Peyer's patch (tissue), 4 donors: ENCODE measurements at regions not wholly inside any gene's neighbourhood (a gene's known extent, or its start where the extent isn't known, plus 50 kb on each side); places are given as distances from the start of the nearest gene placed in this dataset.

Source experiments
- DNase-seq, 3 donors: peaks; one replicate each; pipeline ENCODE4 v3.0.0-alpha.2; 2017 to 2019
- H3K27ac ChIP-seq, 4 donors: fragments of 200-600 bp; sonication (generic); one replicate each; pipeline ENCODE4 v1.5.1; 2016 to 2019
- H3K27me3 ChIP-seq, 2 donors: fragments of 200-600 bp; sonication (generic); one replicate each; pipeline ENCODE4 v1.5.1; 2019
- H3K36me3 ChIP-seq, 3 donors: fragments of 200-600 bp; sonication (generic); one replicate each; pipeline ENCODE4 v1.5.1; 2016 to 2019
- H3K4me1 ChIP-seq, 4 donors: fragments of 200-600 bp; sonication (generic); one replicate each; pipeline ENCODE4 v1.5.1; 2016 to 2019
- H3K4me3 ChIP-seq, 4 donors: fragments of 200-600 bp; sonication (generic); 1 replicate in 3 of 4; 2 replicates in 1 of 4; pipeline ENCODE4 v1.5.1; 2016 to 2019; ENCODE audit warnings: mild to moderate bottlenecking in 1 of 4
- H3K9me3 ChIP-seq, 4 donors: fragments of 200-600 bp; sonication (generic); one replicate each; pipeline ENCODE4 v1.5.1; 2016 to 2019; ENCODE audit warnings: mild to moderate bottlenecking in 1 of 4
- POLR2A ChIP-seq, 2 donors: fragments of 450-650 bp; IDR thresholded peaks; one replicate each; pipeline ENCODE4 v1.5.1; 2017; ENCODE audit warnings: antibody characterized with exemption in 2 of 2, mild to moderate bottlenecking in 2 of 2, moderate library complexity in 2 of 2
- TF ChIP-seq, protein P1 (sequence below), 6 experiments: fragments of 450-650 bp in 4 of 6; fragments of 200-600 bp in 2 of 6; sonication (generic) in 1 of 6; IDR thresholded peaks; one replicate each; pipeline ENCODE4 v1.5.1; 2017 to 2019; ENCODE audit warnings: antibody characterized with exemption in 6 of 6, mild to moderate bottlenecking in 3 of 6, moderate library complexity in 1 of 6

- Histone ChIP-seq H3K9me3 (no peaks in the 10 kb centered on the region), H3K27me3 (no peaks in the 10 kb centered on the region), H3K4me1 (no peaks in the 10 kb centered on the region), H3K36me3 (no peaks in the 10 kb centered on the region), H3K4me3 (no peak overlapping the region), H3K27ac (no peak overlapping the region)
- no peak for DNase-seq
- TF ChIP-seq, protein P1, sequence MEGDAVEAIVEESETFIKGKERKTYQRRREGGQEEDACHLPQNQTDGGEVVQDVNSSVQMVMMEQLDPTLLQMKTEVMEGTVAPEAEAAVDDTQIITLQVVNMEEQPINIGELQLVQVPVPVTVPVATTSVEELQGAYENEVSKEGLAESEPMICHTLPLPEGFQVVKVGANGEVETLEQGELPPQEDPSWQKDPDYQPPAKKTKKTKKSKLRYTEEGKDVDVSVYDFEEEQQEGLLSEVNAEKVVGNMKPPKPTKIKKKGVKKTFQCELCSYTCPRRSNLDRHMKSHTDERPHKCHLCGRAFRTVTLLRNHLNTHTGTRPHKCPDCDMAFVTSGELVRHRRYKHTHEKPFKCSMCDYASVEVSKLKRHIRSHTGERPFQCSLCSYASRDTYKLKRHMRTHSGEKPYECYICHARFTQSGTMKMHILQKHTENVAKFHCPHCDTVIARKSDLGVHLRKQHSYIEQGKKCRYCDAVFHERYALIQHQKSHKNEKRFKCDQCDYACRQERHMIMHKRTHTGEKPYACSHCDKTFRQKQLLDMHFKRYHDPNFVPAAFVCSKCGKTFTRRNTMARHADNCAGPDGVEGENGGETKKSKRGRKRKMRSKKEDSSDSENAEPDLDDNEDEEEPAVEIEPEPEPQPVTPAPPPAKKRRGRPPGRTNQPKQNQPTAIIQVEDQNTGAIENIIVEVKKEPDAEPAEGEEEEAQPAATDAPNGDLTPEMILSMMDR (IDR thresholded peaks at IDR 0.05): no peak
- TF ChIP-seq POLR2A (IDR thresholded peaks at IDR 0.05): no peak
Observed at GRCh38 chr5:17346811-17347210, 129.4 kb downstream of the BASP1 start.

- Histone ChIP-seq H3K9me3 (no peaks in the 10 kb centered on the region), H3K36me3 (no peaks in the 10 kb centered on the region), H3K27ac (no peak overlapping the region), H3K27me3 (no peaks in the 10 kb centered on the region), H3K4me3 (no peak overlapping the region), H3K4me1 (no peaks in the 10 kb centered on the region)
- DNase-seq: no peak
- no peak for TF ChIP-seq POLR2A (IDR thresholded peaks at IDR 0.05)
- TF ChIP-seq, protein P1 (IDR thresholded peaks at IDR 0.05): no peak
Observed at GRCh38 chr5:17352223-17352622, 134.8 kb downstream of the BASP1 start.

DNA sequence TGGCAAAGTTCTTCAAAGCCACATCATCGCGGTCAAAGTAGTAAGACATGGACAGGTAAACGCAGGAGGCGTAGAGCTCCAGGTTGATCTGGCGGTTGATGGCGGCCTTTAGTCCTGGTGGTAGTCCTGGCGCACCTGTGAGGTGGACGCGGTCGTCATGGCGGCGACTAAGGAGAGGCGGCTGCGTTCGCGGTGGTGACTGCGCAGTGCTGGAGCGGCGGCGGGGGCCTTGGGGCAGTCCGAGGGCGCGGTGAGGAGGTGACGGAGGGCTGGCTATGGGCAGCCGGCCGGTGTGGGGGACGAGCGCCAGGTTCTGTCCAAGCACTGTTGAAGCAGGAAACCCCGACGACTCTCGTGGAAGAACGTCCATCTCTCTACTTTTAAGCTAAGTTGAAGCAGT lies 136.8 kb downstream of the BASP1 start:
- H3K9me3 ChIP-seq: no peaks in the 10 kb centered on the region
- H3K27ac ChIP-seq: no peak overlapping the region
- H3K4me1 ChIP-seq: no peaks in the 10 kb centered on the region
- no peak for DNase-seq
- H3K4me3 ChIP-seq: no peak overlapping the region
- TF ChIP-seq POLR2A (IDR thresholded peaks at IDR 0.05): no peak
- H3K27me3 ChIP-seq: no peaks in the 10 kb centered on the region
- no peaks in the 10 kb centered on the region for H3K36me3 ChIP-seq

- Histone ChIP-seq H3K27me3 (no peaks in the 10 kb centered on the region), H3K4me3 (no peak overlapping the region)
Observed at GRCh38 chr5:17355586-17356346, 138.3 kb downstream of the BASP1 start.

GRCh38 chr5:17356551-17356950 lies 139.1 kb downstream of the BASP1 start:
- Histone ChIP-seq H3K9me3 (no peaks in the 10 kb centered on the region), H3K36me3 (no peaks in the 10 kb centered on the region), H3K27ac (no peak overlapping the region), H3K4me3 (no peak overlapping the region), H3K27me3 (no peaks in the 10 kb centered on the region), H3K4me1 (no peaks in the 10 kb centered on the region)
- TF ChIP-seq, protein P1 (IDR thresholded peaks at IDR 0.05): no peak
- no peak for TF ChIP-seq POLR2A (IDR thresholded peaks at IDR 0.05)
- no peak for DNase-seq

More at GRCh38 chr5:17355586-17356346, 138.3 kb downstream of the BASP1 start:
- H3K9me3 ChIP-seq: no peaks in the 10 kb centered on the region
- no peak overlapping the region for H3K27ac ChIP-seq
- TF ChIP-seq, protein P1 (IDR thresholded peaks at IDR 0.05): no peak
- TF ChIP-seq POLR2A (IDR thresholded peaks at IDR 0.05): no peak
- DNase-seq: no peak
- no peaks in the 10 kb centered on the region for H3K36me3 ChIP-seq
- H3K4me1 ChIP-seq: no peaks in the 10 kb centered on the region

DNA sequence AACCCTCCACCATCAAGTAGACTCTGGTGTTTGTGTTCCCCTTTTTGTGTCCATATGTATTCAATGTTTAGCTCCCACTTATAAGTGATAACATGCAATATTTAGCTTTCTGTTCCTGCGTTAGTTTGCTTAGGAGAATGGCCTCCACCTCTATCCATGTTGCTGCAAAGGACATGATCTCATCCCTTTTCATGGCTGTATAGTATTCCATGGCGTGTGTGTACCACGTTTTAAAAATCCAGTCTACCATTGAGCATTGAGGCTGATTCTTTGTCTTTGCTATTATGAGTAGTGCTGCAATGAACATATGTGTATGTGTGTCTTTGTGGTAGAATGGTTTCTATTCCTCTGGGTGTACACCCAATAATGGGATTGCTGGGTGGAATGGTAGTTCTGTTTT lies 140.1 kb downstream of the BASP1 start:
- TF ChIP-seq POLR2A (IDR thresholded peaks at IDR 0.05): no peak
- TF ChIP-seq, protein P1 (IDR thresholded peaks at IDR 0.05): no peak
- DNase-seq: no peak
- Histone ChIP-seq H3K4me3 (no peak overlapping the region), H3K27ac (no peak overlapping the region), H3K4me1 (no peaks in the 10 kb centered on the region), H3K36me3 (no peaks in the 10 kb centered on the region), H3K9me3 (no peaks in the 10 kb centered on the region), H3K27me3 (no peaks in the 10 kb centered on the region)
